ENCODE measurements at regions not wholly inside any gene's neighbourhood (a gene's known extent, or its start where the extent isn't known, plus 50 kb on each side); places are given as distances from the start of the nearest gene placed in this dataset.

- no peaks in the 10 kb centered on the region for H3K36me3 ChIP-seq (ENCODE audit: control insufficient read depth in 2 of 3, insufficient read depth in 3 of 3, low read length in 3 of 3)
- no peaks in the 10 kb centered on the region for H3K4me1 ChIP-seq (ENCODE audit: control insufficient read depth in 2 of 3, insufficient read depth in 2 of 3, low read depth in 1 of 3, low read length in 3 of 3)
- TF ChIP-seq, protein P1, sequence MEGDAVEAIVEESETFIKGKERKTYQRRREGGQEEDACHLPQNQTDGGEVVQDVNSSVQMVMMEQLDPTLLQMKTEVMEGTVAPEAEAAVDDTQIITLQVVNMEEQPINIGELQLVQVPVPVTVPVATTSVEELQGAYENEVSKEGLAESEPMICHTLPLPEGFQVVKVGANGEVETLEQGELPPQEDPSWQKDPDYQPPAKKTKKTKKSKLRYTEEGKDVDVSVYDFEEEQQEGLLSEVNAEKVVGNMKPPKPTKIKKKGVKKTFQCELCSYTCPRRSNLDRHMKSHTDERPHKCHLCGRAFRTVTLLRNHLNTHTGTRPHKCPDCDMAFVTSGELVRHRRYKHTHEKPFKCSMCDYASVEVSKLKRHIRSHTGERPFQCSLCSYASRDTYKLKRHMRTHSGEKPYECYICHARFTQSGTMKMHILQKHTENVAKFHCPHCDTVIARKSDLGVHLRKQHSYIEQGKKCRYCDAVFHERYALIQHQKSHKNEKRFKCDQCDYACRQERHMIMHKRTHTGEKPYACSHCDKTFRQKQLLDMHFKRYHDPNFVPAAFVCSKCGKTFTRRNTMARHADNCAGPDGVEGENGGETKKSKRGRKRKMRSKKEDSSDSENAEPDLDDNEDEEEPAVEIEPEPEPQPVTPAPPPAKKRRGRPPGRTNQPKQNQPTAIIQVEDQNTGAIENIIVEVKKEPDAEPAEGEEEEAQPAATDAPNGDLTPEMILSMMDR (IDR thresholded peaks at IDR 0.05; ENCODE audit: borderline replicate concordance, extremely low read depth, insufficient read depth), result no peak
- H3K4me3 ChIP-seq (ENCODE audit: low read length in 3 of 3), result no peak overlapping the region
- H3K9me3 ChIP-seq (ENCODE audit: control insufficient read depth in 2 of 3, insufficient read depth in 1 of 3, low read length in 3 of 3), result no peaks in the 10 kb centered on the region
- intact Hi-C loops (cut with DNase I), result no loop called here
- no peaks in the 10 kb centered on the region for H3K27me3 ChIP-seq (ENCODE audit: control insufficient read depth, insufficient read depth, low read length)
- no peak for FAIRE-seq
- DNase-seq, result no peak
- H3K9ac ChIP-seq (ENCODE audit: low read length in 3 of 3), result no peak overlapping the region
- no peak overlapping the region for H3K27ac ChIP-seq (ENCODE audit: low read depth in 2 of 2, low read length in 2 of 2)
These were observed 441.7 kb upstream of the CPEB2 start for GRCh38 chr4:14560577-14560976.

DNA sequence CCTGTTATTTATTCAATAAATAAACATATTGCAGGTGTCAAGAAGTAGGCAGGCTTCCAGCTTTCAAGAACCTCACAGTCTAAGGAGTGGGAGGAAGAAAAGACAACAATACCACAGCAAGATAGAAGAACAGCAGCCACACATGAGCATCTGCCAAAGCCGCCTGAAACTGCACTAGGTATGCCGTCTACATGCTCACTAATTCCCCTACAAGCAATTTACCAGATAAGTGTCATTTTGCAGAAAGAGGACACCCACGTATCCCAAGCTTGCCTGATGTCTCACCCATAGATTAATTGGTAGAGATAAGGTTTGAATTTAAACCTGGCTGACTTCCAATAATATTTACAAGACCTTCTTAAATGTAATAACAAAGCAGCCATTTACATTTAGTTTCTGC, 439.4 kb upstream of the CPEB2 start:
- intact Hi-C loops (cut with DNase I), result no loop called here
- Histone ChIP-seq H3K36me3 (ENCODE audit: control insufficient read depth in 2 of 3, insufficient read depth in 3 of 3, low read length in 3 of 3) (no peaks in the 10 kb centered on the region), H3K9ac (ENCODE audit: low read length in 3 of 3) (no peak overlapping the region), H3K4me3 (ENCODE audit: low read length in 3 of 3) (no peak overlapping the region), H3K9me3 (ENCODE audit: control insufficient read depth in 2 of 3, insufficient read depth in 1 of 3, low read length in 3 of 3) (no peaks in the 10 kb centered on the region), H3K27ac (ENCODE audit: low read depth in 2 of 2, low read length in 2 of 2) (no peak overlapping the region), H3K27me3 (ENCODE audit: control insufficient read depth, insufficient read depth, low read length) (no peaks in the 10 kb centered on the region), H3K4me1 (ENCODE audit: control insufficient read depth in 2 of 3, insufficient read depth in 2 of 3, low read depth in 1 of 3, low read length in 3 of 3) (no peaks in the 10 kb centered on the region)
- TF ChIP-seq, protein P1 (IDR thresholded peaks at IDR 0.05; ENCODE audit: borderline replicate concordance, extremely low read depth, insufficient read depth), result no peak
- FAIRE-seq, result no peak
- DNase-seq, result no peak

DNA sequence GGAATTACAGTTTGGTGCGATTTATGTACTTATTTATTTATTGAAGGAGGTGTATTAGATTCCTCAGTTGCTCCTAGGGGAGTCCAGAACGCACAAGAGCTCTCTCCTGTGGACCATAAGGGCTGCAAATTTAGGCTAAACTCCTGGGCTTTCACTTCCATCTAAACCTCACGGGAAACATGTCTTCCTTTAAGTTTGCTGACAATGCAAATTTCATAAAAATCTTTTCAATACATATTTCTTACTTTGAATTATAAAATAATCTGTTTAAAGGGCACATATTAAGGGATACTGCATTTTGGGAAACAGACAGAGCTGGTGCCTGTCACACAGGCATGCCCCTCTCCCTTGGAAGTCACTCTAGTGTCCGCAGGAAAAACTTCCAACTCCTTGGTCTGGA, 438.0 kb upstream of the CPEB2 start:
- no peaks in the 10 kb centered on the region for H3K9me3 ChIP-seq (ENCODE audit: control insufficient read depth in 2 of 3, insufficient read depth in 1 of 3, low read length in 3 of 3)
- TF ChIP-seq, protein P1 (IDR thresholded peaks at IDR 0.05; ENCODE audit: borderline replicate concordance, extremely low read depth, insufficient read depth), result no peak
- H3K27ac ChIP-seq (ENCODE audit: low read depth in 2 of 2, low read length in 2 of 2), result no peak overlapping the region
- H3K4me3 ChIP-seq (ENCODE audit: low read length in 3 of 3), result no peak overlapping the region
- intact Hi-C loops (cut with DNase I), result no loop called here
- no peaks in the 10 kb centered on the region for H3K4me1 ChIP-seq (ENCODE audit: control insufficient read depth in 2 of 3, insufficient read depth in 2 of 3, low read depth in 1 of 3, low read length in 3 of 3)
- no peaks in the 10 kb centered on the region for H3K36me3 ChIP-seq (ENCODE audit: control insufficient read depth in 2 of 3, insufficient read depth in 3 of 3, low read length in 3 of 3)
- H3K9ac ChIP-seq (ENCODE audit: low read length in 3 of 3), result no peak overlapping the region
- H3K27me3 ChIP-seq (ENCODE audit: control insufficient read depth, insufficient read depth, low read length), result no peaks in the 10 kb centered on the region
- FAIRE-seq (no peak), DNase-seq (no peak)

DNA sequence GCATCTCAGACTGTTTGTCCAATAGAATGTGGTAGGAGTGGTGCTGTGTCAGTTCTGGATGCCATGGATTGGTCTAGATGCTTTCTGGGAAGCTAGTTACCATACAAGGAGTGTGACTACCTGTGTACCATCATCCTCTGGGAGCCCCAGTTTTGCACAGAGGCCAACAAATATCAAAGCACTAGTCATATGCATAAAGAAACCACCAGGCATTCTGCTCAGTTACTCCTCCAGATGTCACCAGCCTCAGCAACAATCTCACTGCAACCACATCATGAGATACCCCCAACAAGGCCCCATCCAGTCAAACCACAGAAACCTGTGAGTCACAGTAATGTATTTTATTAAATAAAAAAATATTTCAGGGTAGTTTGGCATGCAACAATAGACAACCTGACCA, 435.8 kb upstream of the CPEB2 start:
- FAIRE-seq, result no peak
- Histone ChIP-seq H3K27ac (ENCODE audit: low read depth in 2 of 2, low read length in 2 of 2) (no peak overlapping the region), H3K27me3 (ENCODE audit: control insufficient read depth, insufficient read depth, low read length) (no peaks in the 10 kb centered on the region), H3K4me1 (ENCODE audit: control insufficient read depth in 2 of 3, insufficient read depth in 2 of 3, low read depth in 1 of 3, low read length in 3 of 3) (no peaks in the 10 kb centered on the region), H3K9ac (ENCODE audit: low read length in 3 of 3) (no peak overlapping the region), H3K36me3 (ENCODE audit: control insufficient read depth in 2 of 3, insufficient read depth in 3 of 3, low read length in 3 of 3) (no peaks in the 10 kb centered on the region), H3K4me3 (ENCODE audit: low read length in 3 of 3) (no peak overlapping the region), H3K9me3 (ENCODE audit: control insufficient read depth in 2 of 3, insufficient read depth in 1 of 3, low read length in 3 of 3) (no peaks in the 10 kb centered on the region)
- DNase-seq, result no peak
- TF ChIP-seq, protein P1 (IDR thresholded peaks at IDR 0.05; ENCODE audit: borderline replicate concordance, extremely low read depth, insufficient read depth), result no peak
- intact Hi-C loops (cut with DNase I), result no loop called here
